WTC11 (cell line): ENCODE measurements at regions not wholly inside any gene's neighbourhood (a gene's known extent, or its start where the extent isn't known, plus 50 kb on each side); places are given as distances from the start of the nearest gene placed in this dataset.

Experiments
- ATF3 ChIP-seq: sonication (generic); formaldehyde crosslinking; conservative IDR thresholded peaks from 2 replicates; pipeline ENCODE4 v1.8.1; 2022; ENCODE audit warnings: mild to moderate bottlenecking, missing genetic modification reagents
- ATF6 ChIP-seq: sonication (generic); formaldehyde crosslinking; IDR thresholded peaks from 2 replicates; pipeline ENCODE4 v1.8.1; 2023; ENCODE audit warnings: mild to moderate bottlenecking, missing genetic modification reagents
- CREM ChIP-seq: sonication (generic); formaldehyde crosslinking; IDR thresholded peaks from 2 replicates; pipeline ENCODE4 v1.8.1; 2022; ENCODE audit warnings: mild to moderate bottlenecking, missing genetic modification reagents, moderate library complexity
- CTCF ChIP-seq: fragments of 200-600 bp; IDR thresholded peaks from 2 replicates; pipeline ENCODE4 v1.8.0; 2022; ENCODE audit warnings: antibody characterized with exemption
- E2F1 ChIP-seq: sonication (generic); formaldehyde crosslinking; IDR thresholded peaks from 2 replicates; pipeline ENCODE4 v1.8.0; 2022; ENCODE audit warnings: mild to moderate bottlenecking, missing genetic modification reagents
- ESRRA ChIP-seq: sonication (generic); formaldehyde crosslinking; IDR thresholded peaks from 2 replicates; pipeline ENCODE4 v1.8.1; 2022; ENCODE audit warnings: mild to moderate bottlenecking, missing genetic modification reagents, borderline replicate concordance
- HMGA2 ChIP-seq: fragments of 250-450 bp; sonication (Bioruptor Pico); IDR thresholded peaks from 2 replicates; pipeline ENCODE4 v1.4.0; 2021; ENCODE audit warnings: mild to moderate bottlenecking, moderate library complexity
- PRRX2 ChIP-seq: fragments of 250-450 bp; sonication (Bioruptor Pico); IDR thresholded peaks from 2 replicates; pipeline ENCODE4 v1.8.0; 2021; ENCODE audit warnings: mild to moderate bottlenecking
- SMAD3 ChIP-seq: sonication (generic); formaldehyde crosslinking; IDR thresholded peaks from 2 replicates; pipeline ENCODE4 v1.8.0; 2022; ENCODE audit warnings: missing genetic modification reagents, mild to moderate bottlenecking, borderline replicate concordance
- ZSCAN18 ChIP-seq: fragments of 250-450 bp; sonication (Bioruptor Pico); IDR thresholded peaks from 2 replicates; pipeline ENCODE4 v2.1.2; 2022; ENCODE audit warnings: mild to moderate bottlenecking, moderate library complexity

GRCh38 chr12:92290886-92291285 is 145.2 kb upstream of the BTG1 start:
- no peak for TF ChIP-seq SMAD3 (CRISPR knock-in tag)
- no peak for TF ChIP-seq PRRX2 (CRISPR knock-in tag)
- no peak for TF ChIP-seq HMGA2 (CRISPR knock-in tag)
- TF ChIP-seq ATF3 (CRISPR knock-in tag), result no peak
- no peak for TF ChIP-seq ESRRA
- TF ChIP-seq E2F1, result no peak
- TF ChIP-seq CREM (CRISPR knock-in tag), result no peak
- TF ChIP-seq CTCF, result no peak
- TF ChIP-seq ATF6 (CRISPR knock-in tag), result no peak
- TF ChIP-seq ZSCAN18, result no peak
